KMS-11 (cell line): ENCODE measurements at regions not wholly inside any gene's neighbourhood (a gene's known extent, or its start where the extent isn't known, plus 50 kb on each side); places are given as distances from the start of the nearest gene placed in this dataset.

ENCODE experiments used
- H2AFZ ChIP-seq: fragments of 200-600 bp; sonication (generic); 2 replicates; pipeline ENCODE4 v1.6.1; 2016; ENCODE audit warnings: antibody characterized with exemption, mixed run types, low read depth
- H3K27ac ChIP-seq: fragments of 200-600 bp; sonication (generic); 2 replicates; pipeline ENCODE4 v1.6.1; 2016; ENCODE audit warnings: mild to moderate bottlenecking, mixed run types
- H3K27me3 ChIP-seq: fragments of 200-600 bp; sonication (generic); 2 replicates; pipeline ENCODE4 v1.6.1; 2017; ENCODE audit warnings: mild to moderate bottlenecking, low read depth, mixed run types, moderate library complexity; ENCODE audit not compliant: insufficient read depth
- H3K36me3 ChIP-seq: fragments of 200-600 bp; sonication (generic); 2 replicates; pipeline ENCODE4 v1.6.1; 2017; ENCODE audit warnings: mild to moderate bottlenecking, mixed run types; ENCODE audit not compliant: insufficient read depth
- H3K4me1 ChIP-seq: fragments of 200-600 bp; sonication (generic); 2 replicates; pipeline ENCODE4 v1.6.1; 2016; ENCODE audit warnings: mild to moderate bottlenecking, low read depth, mixed run types; ENCODE audit not compliant: poor library complexity, severe bottlenecking
- H3K4me2 ChIP-seq: fragments of 200-600 bp; sonication (generic); 2 replicates; pipeline ENCODE4 v1.7.0; 2016; ENCODE audit warnings: mild to moderate bottlenecking, mixed run types
- H3K4me3 ChIP-seq: fragments of 200-600 bp; sonication (generic); IDR thresholded peaks from 2 replicates; pipeline ENCODE4 v1.6.1; 2017; ENCODE audit warnings: low read depth, low read length, mixed read lengths; ENCODE audit not compliant: insufficient read depth
- H3K79me2 ChIP-seq: fragments of 200-600 bp; sonication (generic); 2 replicates; pipeline ENCODE4 v1.6.1; 2016; ENCODE audit warnings: low read depth, mixed run types; ENCODE audit not compliant: insufficient read depth
- H3K9ac ChIP-seq: fragments of 200-600 bp; sonication (generic); 2 replicates; pipeline ENCODE4 v1.6.1; 2016; ENCODE audit warnings: mild to moderate bottlenecking, mixed run types
- H4K20me1 ChIP-seq: fragments of 200-600 bp; sonication (generic); 2 replicates; pipeline ENCODE4 v1.6.1; 2016; ENCODE audit warnings: mild to moderate bottlenecking, mixed run types; ENCODE audit not compliant: insufficient read depth
- CTCF ChIP-seq: fragments of 200-600 bp; sonication (generic); conservative IDR thresholded peaks from 2 replicates; pipeline ENCODE4 v1.6.1; 2017; ENCODE audit warnings: low read depth, mild to moderate bottlenecking, antibody characterized with exemption, low read length, moderate library complexity, mixed read lengths

GRCh38 chr14:38623661-38624060 lies 367.8 kb upstream of the CLEC14A start:
- Histone ChIP-seq H2AFZ (no peak overlapping the region), H3K79me2 (no peaks in the 10 kb centered on the region), H3K4me3 (no peak overlapping the region), H3K9ac (no peak overlapping the region), H4K20me1 (no peaks in the 10 kb centered on the region), H3K27ac (no peak overlapping the region), H3K27me3 (no peaks in the 10 kb centered on the region), H3K36me3 (no peaks in the 10 kb centered on the region), H3K4me2 (no peak overlapping the region), H3K4me1 (no peaks in the 10 kb centered on the region)
- TF ChIP-seq CTCF: no peak

GRCh38 chr14:38618514-38618913 lies 362.6 kb upstream of the CLEC14A start:
- no peaks in the 10 kb centered on the region for H3K27me3 ChIP-seq
- H2AFZ ChIP-seq: no peak overlapping the region
- H3K4me1 ChIP-seq: no peaks in the 10 kb centered on the region
- no peaks in the 10 kb centered on the region for H3K79me2 ChIP-seq
- no peak overlapping the region for H3K4me3 ChIP-seq
- H3K27ac ChIP-seq: no peak overlapping the region
- H3K9ac ChIP-seq: no peak overlapping the region
- H4K20me1 ChIP-seq: no peaks in the 10 kb centered on the region
- no peaks in the 10 kb centered on the region for H3K36me3 ChIP-seq
- H3K4me2 ChIP-seq: no peak overlapping the region
- no peak for TF ChIP-seq CTCF

- no peak for TF ChIP-seq CTCF
- Histone ChIP-seq H3K79me2 (no peaks in the 10 kb centered on the region), H3K36me3 (no peaks in the 10 kb centered on the region), H3K9ac (no peak overlapping the region), H4K20me1 (no peaks in the 10 kb centered on the region), H3K4me1 (no peaks in the 10 kb centered on the region), H3K4me3 (no peak overlapping the region), H2AFZ (no peak overlapping the region), H3K27me3 (no peaks in the 10 kb centered on the region), H3K4me2 (no peak overlapping the region), H3K27ac (no peak overlapping the region)
These were observed 361.1 kb upstream of the CLEC14A start for GRCh38 chr14:38616959-38617358.

GRCh38 chr14:38611928-38612327 lies 356.0 kb upstream of the CLEC14A start:
- no peak overlapping the region for H3K4me3 ChIP-seq
- no peaks in the 10 kb centered on the region for H4K20me1 ChIP-seq
- H3K27ac ChIP-seq: no peak overlapping the region
- no peaks in the 10 kb centered on the region for H3K79me2 ChIP-seq
- no peak overlapping the region for H2AFZ ChIP-seq
- H3K4me1 ChIP-seq: no peaks in the 10 kb centered on the region
- TF ChIP-seq CTCF: no peak
- no peaks in the 10 kb centered on the region for H3K27me3 ChIP-seq
- H3K4me2 ChIP-seq: no peak overlapping the region
- no peaks in the 10 kb centered on the region for H3K36me3 ChIP-seq
- H3K9ac ChIP-seq: no peak overlapping the region

- Histone ChIP-seq H3K27ac (no peak overlapping the region), H3K9ac (no peak overlapping the region), H3K27me3 (no peaks in the 10 kb centered on the region), H3K4me2 (no peak overlapping the region), H3K4me3 (no peak overlapping the region), H3K79me2 (no peaks in the 10 kb centered on the region), H4K20me1 (no peaks in the 10 kb centered on the region), H2AFZ (no peak overlapping the region), H3K36me3 (no peaks in the 10 kb centered on the region), H3K4me1 (no peaks in the 10 kb centered on the region)
- TF ChIP-seq CTCF: no peak
These were observed 352.4 kb upstream of the CLEC14A start for GRCh38 chr14:38608244-38608643.
